Left cardiac atrium (tissue), 4 donors: ENCODE measurements at regions not wholly inside any gene's neighbourhood (a gene's known extent, or its start where the extent isn't known, plus 50 kb on each side); places are given as distances from the start of the nearest gene placed in this dataset.
"Not testable (repeated sequence)": the region's sequence is repeated elsewhere in the genome, so short reads cannot be mapped to it uniquely, and the experiment has no call there.

Experiments used
- ATAC-seq, 2 donors: fragments of 200-7000 bp; cut with Tn5 transposase; one replicate each; pipeline ENCODE4 v1.9.1; 2020; ENCODE audit warnings: mild to moderate bottlenecking in 2 of 2, moderate library complexity in 2 of 2
- DNase-seq: peaks from one replicate; pipeline ENCODE4 v3.0.0-alpha.2; 2020
- intact Hi-C, 2 donors: fragments of 100-400 bp; cut with DNase I; formaldehyde crosslinking; loops; one replicate each; pipeline versions ENCODE4 v1.14.1 to v1.15.1; 2022 to 2023
- donor health status: DM: no; HTN: yes; CAD: no.
- donor health status: DM: no; HTN: yes; CAD: no; lungs with severe emphysema.
- donor health status: DM: yes; HTN: yes; CAD: no.
- donor health status: Dilated cardiomyopathy.

DNA sequence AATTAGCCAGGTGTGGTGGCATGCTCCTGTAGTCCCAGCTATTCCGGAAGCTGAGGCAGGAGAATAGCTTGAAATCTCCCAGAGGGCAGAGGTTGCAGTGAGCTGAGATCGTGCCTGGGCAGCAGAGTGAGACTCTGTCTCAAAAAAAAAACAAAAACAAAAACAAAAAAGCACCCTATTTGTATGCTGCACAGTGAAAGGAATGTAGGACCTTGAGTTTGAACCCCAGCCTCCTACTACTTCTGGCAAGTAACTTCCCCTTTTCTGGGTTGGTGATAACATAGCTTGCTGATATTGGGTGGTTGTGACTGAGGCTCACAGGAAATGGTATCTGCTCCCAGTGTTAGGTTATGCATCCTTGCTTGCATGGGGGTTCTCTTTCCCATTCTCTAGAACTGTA is 205.3 kb downstream of the BUB3 start:
- DNase-seq (no peak), ATAC-seq (no peak)
- intact Hi-C loops = no loop called here

DNA sequence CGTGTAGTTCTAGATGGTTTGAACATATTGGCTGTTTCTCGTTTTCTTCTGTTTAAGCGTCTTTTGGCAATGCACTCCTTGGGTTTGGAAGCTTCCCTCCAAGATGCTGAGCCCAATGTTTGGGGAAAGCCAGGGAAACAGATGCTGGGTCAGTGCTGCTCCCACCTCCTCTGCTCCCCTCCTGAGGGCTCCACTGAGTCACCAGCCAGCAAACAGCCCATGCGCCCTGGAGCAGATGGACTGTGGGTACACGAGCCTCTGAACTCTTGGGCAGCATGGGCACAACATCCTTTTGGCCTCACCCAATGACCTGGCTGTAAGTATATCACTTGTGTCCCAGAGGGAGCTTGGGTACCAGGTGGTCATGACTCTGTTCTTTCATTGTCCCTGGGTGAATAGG is 207.6 kb downstream of the BUB3 start:
- ATAC-seq (no peak), DNase-seq (no peak)
- intact Hi-C loops = no loop called here

DNA sequence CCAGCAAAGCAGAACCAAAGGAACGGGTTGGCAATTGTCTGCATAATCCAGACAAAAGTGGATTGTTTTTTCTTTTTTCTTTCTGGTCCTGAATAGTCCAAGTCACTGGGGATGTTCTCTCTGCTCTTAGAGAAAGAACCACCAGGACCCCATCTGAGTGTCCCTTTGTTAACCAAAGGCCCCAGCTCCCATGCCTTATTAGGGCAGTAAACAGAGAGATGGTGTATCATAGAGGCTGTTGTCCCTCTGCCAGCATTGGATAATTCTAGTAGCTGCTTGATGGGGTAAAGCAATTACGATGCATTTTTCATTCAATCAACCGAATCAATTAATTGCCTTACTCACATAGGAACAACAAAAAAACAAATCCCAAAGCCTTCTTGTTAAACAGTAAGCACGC is 213.0 kb downstream of the BUB3 start:
- DNase-seq (no peak), ATAC-seq (no peak)
- intact Hi-C loops = no loop called here

DNA sequence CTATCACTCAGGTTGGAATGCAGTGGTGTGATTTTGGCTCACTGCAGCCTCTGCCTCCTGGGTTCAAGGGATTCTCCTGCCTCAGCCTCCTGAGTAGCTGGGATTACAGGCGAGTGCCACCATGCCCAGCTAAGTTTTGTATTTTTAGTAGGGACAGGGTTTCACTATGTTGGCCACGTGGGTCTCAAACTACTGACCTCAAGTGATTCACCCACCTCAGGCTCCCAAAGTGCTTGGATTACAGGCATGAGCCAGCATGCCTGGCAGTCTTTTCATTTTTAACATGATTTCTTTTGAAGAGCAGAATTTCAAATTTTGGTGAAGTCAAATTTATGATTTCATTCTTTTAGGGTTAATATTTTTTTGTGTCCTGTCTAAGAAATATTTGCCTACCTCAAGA is 217.4 kb downstream of the BUB3 start:
- intact Hi-C loops, ATAC-seq, DNase-seq: not testable (repeated sequence)

DNA sequence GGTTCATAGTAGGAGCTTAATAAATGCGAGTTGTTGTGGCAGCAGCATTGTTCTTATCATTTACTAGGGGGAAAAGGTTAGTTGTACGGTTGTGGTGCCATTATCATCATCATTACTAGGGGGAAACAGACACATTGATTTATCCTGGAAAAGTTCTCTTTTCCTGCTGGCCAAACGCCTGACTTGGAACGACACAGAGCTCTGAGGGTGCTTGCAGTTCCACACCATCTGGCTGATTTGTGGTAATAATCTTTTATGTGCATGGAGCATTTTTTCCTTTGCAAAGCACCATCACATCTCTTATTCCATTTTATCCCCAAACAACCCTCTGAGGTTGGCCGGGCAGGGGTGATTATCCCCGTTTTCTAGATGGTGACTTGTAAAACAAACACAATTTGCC is 219.4 kb downstream of the BUB3 start:
- intact Hi-C loops = no loop called here
- DNase-seq (no peak), ATAC-seq (no peak)

DNA sequence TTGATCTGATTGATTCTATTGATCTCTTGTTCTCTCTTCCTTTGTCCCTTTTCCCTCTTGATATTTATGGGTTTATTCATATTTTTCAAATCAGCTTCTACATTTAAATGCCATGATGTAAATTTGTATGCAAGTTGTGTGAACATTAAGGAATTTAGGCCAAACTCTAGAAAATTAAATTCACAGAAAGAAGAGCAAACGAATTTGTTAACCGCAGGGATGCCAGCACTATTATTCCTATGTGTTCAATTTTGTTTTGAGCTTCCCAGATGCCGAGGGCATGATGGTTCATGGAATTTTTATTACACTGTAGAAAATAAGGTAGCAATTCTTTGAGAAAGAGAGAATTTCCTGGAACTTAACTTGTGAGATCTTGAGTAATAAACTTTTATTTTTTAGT is 220.9 kb downstream of the BUB3 start:
- no peak for ATAC-seq
- intact Hi-C loops = no loop called here
- no peak for DNase-seq

DNA sequence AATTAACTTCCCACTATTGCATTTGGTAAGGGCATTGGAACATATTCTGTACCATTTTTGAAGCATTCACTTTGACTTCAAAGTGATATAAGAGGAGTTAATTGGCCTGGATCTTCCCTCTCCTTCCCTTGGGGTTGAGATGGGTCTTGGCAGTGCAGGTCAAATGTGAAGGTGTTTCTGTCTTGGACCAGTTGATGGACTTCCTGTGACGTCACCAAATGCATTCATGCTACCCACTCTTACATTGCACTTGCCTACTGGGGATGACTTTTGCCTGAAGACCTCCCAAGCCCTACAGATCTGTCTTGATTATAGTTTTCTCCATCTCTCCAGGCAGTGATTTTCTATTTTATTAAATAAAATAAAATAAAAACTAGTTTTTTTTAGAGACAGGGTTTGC is 221.5 kb downstream of the BUB3 start:
- ATAC-seq (no peak), DNase-seq (no peak)
- intact Hi-C loops = no loop called here

DNA sequence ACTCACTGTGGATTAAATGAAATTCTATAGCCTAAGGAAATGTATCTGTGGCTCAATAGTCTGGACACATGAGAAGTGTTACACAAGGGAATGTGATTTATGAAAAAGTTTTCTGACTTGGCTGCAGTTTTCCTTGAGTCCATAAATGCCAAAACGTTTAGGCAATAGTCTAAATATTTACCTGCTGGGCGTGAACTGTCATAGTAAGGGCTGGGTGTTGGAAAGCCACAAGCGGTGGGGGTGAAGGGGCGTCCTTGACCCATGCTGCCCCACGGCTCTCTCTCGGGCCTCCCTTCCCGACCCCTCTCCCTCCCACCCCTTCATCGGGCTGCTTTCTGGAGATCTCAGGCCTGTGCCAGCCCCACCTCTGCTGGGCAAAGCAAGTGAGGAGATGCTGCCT is 223.7 kb downstream of the BUB3 start:
- DNase-seq (no peak), ATAC-seq (no peak)
- intact Hi-C loops = no loop called here

DNA sequence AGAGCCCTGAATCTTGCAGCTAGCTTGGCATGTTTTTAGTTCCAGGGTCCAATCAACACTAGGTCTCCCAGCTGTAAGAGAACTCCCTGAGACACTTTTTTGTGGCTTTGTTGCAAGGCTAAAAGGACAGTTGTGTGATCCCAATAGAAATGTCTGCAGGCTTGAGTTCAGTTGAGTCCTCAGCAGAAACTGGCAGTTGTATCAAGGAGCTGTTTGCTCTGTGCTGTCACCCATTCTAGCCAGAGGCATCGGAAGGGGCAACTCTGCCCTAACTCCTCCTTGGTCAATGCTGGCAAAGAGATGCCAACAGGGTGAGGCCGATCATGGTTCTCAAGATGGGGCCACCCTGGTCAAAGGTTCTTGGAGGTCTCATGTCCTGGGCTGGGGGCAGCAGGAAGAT is 224.1 kb downstream of the BUB3 start:
- DNase-seq (no peak), ATAC-seq (no peak)
- intact Hi-C loops = no loop called here

DNA sequence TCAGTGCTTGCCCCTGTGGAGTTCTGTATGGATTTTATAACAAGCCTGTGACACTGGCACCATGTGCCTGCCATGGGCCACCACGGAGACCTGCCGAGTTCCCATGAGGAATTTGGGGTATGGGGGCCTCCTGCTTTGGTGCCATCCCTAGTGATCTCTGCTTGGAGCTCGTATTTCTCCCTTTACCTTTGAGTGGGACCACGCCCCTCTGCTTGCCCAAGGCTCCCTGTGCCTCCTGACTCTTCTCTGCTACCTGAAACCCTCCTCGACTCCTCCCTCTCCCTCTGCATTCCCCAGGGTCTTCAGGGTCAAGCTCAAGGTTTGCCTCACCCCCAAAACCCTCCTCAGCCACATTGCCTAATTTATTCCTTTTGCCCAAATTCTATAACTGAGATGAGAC is 225.0 kb downstream of the BUB3 start:
- DNase-seq = no peak
- intact Hi-C loops = no loop called here
- no peak for ATAC-seq

DNA sequence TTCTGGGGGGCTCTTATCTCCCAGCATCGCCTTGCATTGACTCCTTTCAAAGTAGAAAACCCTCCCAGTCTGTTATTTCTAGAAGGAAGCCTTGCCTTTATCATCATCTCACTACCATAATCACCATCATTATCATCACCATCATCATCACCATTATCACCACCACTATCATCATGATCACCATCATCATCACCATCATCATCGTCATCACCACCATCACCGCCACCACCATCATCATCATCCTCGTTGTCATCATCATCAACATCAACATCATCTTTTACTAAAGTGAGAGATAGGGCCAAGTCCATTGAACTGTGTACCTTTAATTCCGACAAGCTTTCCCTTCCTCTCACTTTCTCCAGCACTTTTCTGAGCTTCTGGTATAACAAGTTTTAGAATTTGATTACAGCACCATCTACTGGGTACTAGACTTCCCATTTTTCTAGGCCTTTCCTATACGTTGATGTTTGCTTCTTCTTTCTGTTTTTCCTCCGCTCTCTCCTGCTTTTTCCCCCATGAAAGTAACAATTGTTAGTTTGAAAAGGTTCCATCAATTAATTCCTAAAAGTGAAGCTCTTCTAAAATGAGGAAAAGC is 226.4 kb downstream of the BUB3 start:
- ATAC-seq = no peak
- intact Hi-C loops = no loop called here
- no peak for DNase-seq

DNA sequence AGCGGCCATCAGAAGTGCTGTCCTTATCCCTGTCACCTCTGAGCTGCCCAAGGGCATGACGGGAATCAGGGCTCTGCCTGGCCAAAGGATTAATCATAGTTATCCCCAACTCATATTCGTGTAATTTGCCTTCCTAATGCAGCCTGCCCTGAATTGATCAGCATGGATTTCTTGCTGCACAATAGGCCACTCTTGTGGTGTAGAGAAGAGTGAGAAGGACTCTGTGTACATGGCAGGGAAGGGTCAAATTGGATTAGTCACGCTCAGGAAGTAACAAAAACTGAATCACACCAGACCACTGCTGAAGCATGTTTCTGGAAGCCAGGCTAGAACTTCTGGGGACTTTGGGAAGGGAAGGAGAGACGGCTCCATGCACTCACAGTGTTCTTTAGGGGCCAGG is 227.0 kb downstream of the BUB3 start:
- DNase-seq = no peak
- ATAC-seq = no peak
- intact Hi-C loops = no loop called here

DNA sequence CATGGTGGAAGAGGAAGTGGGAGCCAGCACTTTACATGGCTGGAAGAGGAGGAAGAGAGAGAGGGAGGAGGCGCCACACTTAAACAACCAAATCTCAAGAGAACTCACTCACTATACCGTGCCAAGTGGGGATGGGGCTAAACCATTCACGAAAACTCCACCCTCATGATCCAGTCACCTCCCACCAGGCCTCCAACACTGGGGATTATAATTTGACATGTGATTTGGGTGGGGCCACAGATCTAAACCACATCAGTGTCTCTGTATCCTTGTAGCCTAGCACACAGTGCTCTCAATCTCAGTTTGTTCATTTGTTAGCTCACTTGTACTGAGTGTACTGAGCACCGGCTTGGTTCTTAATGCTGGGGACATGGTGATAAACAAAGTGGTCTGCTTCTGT is 228.3 kb downstream of the BUB3 start:
- DNase-seq (no peak), ATAC-seq (no peak)
- intact Hi-C loops = no loop called here

DNA sequence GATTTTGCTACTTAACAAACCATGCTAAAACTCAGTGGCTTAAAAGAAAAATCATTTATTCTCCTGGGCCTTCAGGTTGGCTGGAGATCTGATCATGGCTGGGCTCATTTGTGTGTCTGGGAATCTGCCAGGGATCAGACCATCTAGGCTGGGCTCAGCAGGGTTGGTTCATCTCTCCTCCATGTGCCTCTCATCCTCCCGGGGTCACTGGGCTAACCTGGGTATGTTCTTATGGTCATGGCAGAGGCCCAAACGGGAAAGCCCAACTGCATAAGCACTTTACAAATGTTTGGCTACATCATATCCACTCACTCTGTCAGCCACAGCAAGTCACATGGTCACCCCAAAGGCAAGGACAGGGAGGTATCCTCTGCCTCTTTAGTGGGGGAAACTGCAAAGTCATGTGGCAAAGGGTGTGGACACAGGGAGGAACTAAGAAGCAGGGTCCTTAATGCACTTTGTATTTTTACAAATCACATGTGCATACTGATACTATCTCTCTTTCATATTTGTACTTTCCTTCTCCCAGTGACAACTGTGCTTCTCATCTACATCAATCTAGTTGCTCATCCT is 231.4 kb downstream of the BUB3 start:
- ATAC-seq (no peak), DNase-seq (no peak)
- intact Hi-C loops = no loop called here

DNA sequence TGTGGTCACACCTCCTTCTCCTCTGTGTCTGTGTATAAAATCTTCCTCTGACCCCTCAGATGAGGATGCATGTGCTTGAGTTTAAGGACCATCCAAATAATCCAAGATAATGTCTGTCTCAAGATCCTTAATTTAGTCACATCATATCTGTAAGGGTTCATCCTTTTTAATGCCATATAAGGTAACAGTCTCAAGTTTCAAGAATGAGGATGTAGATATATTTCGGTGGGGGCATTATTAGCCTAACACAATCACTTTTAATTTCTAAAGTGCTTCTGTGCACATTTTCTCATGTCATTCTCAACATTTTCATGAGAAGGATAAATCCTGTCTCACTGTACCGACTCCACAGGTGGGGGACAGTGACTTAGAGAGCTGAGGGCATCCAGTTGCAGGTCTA is 235.3 kb downstream of the BUB3 start:
- intact Hi-C loops = no loop called here
- ATAC-seq (no peak), DNase-seq (no peak)

DNA sequence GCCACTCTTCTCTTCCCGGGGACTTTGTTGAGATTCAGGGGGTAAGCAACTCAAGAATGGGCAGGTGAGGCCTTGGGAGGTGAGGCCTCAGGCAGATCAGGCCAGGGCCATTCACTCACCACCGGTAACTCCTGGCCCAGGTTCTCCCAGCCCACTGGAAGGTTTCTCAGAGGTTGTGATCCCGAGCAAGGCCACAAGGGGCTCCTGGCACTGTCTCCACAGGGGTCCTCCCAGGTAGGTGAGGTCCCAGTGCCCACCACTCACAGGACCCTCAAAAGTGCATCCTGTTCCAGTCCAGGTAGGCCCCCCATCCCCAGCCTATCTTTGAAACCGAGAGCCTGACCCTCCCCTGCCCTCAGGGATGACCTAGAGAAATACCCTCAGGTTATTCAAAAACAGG is 236.1 kb downstream of the BUB3 start:
- DNase-seq = no peak
- ATAC-seq = no peak
- intact Hi-C loops = no loop called here

DNA sequence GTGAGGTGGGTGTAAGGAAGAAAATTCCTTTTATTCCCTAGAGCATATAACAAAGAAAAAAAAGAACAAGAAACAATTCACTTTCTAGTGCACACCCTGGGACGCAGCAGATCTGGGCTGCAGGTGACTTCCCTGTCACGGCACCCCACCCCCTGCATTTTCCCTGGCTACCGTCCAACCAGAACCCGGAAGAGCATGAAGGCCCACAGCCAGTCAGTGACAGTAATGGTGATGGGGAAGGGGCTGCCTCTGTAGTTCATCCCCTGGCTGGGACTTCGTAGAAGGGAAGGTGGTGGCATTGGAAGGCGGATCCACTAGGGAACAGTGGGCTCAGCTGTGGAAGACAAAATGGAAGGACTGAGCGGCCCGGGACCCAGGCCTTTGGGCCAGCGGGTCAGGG is 236.7 kb downstream of the BUB3 start:
- ATAC-seq = no peak
- intact Hi-C loops = no loop called here
- DNase-seq = no peak

DNA sequence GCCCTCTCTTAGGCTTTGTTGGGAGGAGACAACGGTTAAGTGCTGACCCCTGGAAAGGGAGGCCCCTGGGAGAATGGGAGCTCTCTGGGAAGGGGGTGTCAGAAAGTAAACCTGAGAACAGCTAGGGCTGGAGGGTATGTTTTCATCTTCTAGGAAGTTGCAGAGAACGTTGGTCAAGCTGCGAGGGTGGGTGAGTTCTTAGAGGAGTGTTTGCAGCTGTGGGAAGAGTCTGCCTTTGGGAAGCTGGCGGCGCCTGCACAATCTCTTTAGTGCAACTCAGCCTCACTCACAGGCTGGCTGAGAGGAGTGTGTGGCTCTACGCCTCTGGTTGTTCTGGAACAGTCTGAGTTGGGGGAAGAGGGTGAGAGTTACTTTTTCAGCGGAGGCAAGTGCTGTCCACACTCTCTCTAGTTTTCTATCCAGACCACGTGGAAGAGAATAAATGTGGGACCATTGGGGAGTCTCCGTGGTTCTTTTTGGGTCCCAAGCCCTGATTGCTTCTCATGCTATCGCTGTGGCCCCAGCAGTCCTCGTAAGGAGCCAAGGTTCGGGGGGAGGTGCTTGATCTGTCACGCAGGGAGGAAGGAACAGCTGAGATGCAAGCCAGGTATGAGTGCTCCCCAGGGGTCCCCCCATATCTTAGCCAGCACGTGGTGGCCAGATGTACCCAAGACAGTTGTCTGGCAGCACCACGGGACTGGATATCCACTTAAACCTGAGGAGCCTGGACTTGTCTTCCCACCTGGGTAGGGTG is 237.2 kb downstream of the BUB3 start:
- ATAC-seq (no peak), DNase-seq (no peak)
- intact Hi-C loops = no loop called here

DNA sequence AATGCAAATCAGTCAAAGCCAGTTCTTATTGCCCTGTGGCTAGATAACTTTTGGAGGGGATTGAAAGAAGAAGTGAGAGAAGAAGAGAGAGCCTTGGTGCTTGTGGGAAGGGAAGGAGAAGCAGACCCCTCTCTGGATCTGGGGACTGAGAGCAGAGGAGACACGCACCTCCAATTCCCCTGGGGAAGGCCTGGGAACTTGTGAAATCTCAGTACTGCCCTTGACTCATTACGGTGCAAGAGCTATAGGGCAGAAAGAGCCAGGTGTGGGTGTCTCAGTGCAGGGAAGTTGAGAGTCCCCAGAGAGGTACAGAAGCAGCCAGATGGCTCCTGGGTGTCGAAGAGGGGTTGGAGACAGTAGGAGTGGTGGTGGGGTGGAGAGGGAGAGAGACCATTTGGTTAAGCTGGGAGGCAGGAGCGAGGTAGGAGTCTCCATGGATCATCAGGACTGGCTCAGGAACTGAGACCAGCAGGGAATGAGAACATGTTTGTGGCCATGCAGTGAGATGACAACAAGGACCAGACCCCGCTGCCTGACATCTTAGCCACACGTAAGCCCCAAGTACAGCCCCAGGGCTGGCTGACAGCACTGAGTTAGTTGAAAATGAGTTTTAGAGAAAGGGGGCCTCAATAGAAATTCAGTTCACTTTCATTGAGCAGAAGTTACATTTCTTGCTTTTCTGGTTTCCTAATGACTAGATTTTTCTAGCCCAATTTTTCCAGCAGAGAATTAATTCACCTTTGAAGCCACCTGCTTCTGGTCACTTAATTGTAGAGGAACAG is 238.2 kb downstream of the BUB3 start:
- intact Hi-C loops = no loop called here
- no peak for ATAC-seq
- DNase-seq = no peak

DNA sequence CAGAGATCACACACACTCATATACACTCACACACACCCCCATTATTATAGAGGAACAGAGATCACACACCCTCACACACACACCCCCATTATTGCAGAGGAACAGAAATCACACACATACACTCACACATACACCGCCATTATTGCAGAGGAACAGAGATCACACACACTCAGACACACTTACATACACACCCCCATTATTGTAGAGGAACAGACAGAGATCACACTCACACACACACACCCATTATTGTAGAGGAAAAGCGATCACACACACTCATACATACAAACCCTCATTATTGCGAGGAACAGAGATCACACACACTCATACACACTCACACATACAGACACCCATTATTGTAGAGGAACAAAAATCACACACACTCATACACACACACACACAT is 239.0 kb downstream of the BUB3 start:
- intact Hi-C loops = no loop called here
- DNase-seq = no peak
- ATAC-seq = no peak
